HG03135 (cell line): ENCODE measurements at regions not wholly inside any gene's neighbourhood (a gene's known extent, or its start where the extent isn't known, plus 50 kb on each side); places are given as distances from the start of the nearest gene placed in this dataset.

Source experiments
- ATAC-seq: cut with Tn5 transposase; IDR thresholded peaks from one replicate; pipeline ENCODE4 v1.9.1; 2021; ENCODE audit warnings: mild to moderate bottlenecking, moderate library complexity; ENCODE audit not compliant: unreplicated experiment

GRCh38 chr20:60869087-60869486 is 383.0 kb upstream of the CDH4 start:
- ATAC-seq: no peak

- no peak for ATAC-seq
These were observed 382.4 kb upstream of the CDH4 start for GRCh38 chr20:60869625-60870024.

GRCh38 chr20:60870040-60870439 is 382.0 kb upstream of the CDH4 start:
- no peak for ATAC-seq

- no peak for ATAC-seq
These were observed 379.8 kb upstream of the CDH4 start for GRCh38 chr20:60872224-60872623.

- ATAC-seq: no peak
These were observed 374.8 kb upstream of the CDH4 start for GRCh38 chr20:60877071-60877857.

- ATAC-seq: no peak
These were observed 369.2 kb upstream of the CDH4 start for GRCh38 chr20:60882836-60883235.

GRCh38 chr20:60883496-60883895 is 368.6 kb upstream of the CDH4 start:
- ATAC-seq: no peak

- ATAC-seq: no peak
These were observed 367.8 kb upstream of the CDH4 start for GRCh38 chr20:60884277-60884676.

GRCh38 chr20:60888771-60889170 is 363.3 kb upstream of the CDH4 start:
- ATAC-seq: no peak

- ATAC-seq: no peak
These were observed 359.8 kb upstream of the CDH4 start for GRCh38 chr20:60892095-60892813.

GRCh38 chr20:60894091-60894490 is 358.0 kb upstream of the CDH4 start:
- no peak for ATAC-seq

- no peak for ATAC-seq
These were observed 356.5 kb upstream of the CDH4 start for GRCh38 chr20:60895363-60896079.

GRCh38 chr20:60897976-60898375 is 354.1 kb upstream of the CDH4 start:
- no peak for ATAC-seq

GRCh38 chr20:60899320-60899719 is 352.7 kb upstream of the CDH4 start:
- no peak for ATAC-seq

GRCh38 chr20:60900618-60901017 is 351.4 kb upstream of the CDH4 start:
- no peak for ATAC-seq

- ATAC-seq: no peak
These were observed 350.2 kb upstream of the CDH4 start for GRCh38 chr20:60901831-60902230.

- ATAC-seq: no peak
These were observed 348.6 kb upstream of the CDH4 start for GRCh38 chr20:60903325-60903971.

- ATAC-seq: no peak
These were observed 347.3 kb upstream of the CDH4 start for GRCh38 chr20:60904730-60905129.

- no peak for ATAC-seq
These were observed 346.1 kb upstream of the CDH4 start for GRCh38 chr20:60905919-60906318.

GRCh38 chr20:60906555-60906954 is 345.5 kb upstream of the CDH4 start:
- no peak for ATAC-seq

GRCh38 chr20:60913298-60913697 is 338.8 kb upstream of the CDH4 start:
- no peak for ATAC-seq
